GM18519 (cell line): ENCODE measurements at regions not wholly inside any gene's neighbourhood (a gene's known extent, or its start where the extent isn't known, plus 50 kb on each side); places are given as distances from the start of the nearest gene placed in this dataset.
"Not testable (repeated sequence)": the region's sequence is repeated elsewhere in the genome, so short reads cannot be mapped to it uniquely, and the experiment has no call there.

Experiments used
- ATAC-seq: cut with Tn5 transposase; IDR thresholded peaks from one replicate; pipeline ENCODE4 v1.9.1; 2021; ENCODE audit warnings: mild to moderate bottlenecking, moderate library complexity; ENCODE audit not compliant: unreplicated experiment, low FRiP score

DNA sequence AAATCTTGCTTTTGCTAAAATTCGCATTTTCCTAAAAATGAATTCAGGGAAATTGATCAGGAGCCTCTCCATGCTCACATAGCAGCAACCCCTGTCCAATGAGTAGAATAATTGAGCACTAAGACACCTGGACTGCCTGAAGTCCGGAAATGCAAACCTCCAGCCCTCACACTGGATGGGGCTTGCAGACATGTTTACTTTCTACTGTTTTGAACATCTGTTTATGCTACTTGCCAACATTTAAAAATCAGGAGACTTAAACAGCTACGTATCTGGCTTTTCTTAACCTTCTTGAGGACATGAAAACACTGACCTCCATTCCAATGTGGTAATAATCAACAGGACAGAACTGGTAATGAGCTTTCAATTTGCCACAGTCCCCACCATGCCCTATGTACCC lies 184.4 kb downstream of the SHOX2 start:
- ATAC-seq, result no peak

DNA sequence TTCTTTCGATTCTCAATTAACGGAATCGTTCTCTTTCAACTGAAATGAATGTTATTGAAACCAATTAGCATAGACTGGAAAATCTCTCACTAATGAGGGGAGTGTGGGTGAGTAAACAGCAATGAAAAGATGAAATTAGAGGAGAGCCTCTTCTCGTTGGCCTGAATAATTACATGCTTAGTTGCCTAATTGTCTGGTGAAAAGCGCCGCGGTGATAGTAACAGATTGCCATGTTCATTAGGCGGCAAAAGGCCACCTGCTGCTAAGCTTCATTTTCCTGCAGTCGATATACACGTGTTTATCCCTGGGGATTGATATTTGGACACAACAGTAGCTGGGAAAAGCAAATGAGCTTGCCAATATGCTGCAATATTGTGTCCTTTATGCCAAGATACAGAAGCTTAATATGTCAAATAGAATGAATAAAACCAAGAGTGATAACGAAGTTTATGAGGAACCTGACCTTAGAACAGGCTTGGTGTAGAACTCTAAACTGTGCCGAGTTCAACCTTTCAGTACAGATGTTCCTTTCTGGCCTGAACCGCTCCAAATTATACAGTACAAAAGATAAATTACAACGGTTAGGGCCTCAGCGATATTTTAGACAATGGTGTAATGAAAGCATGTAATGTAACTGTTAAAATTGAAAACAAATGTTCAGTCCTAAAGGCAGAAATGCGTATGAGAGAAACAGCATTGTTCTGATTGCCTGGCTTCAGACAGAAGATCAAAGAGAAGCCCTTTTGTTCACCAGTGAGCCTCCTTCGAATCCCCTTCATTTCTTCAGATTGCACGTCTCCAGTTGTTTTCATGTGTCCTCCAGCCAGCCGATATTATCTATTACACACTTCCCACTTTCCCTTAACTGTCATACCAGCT lies 185.2 kb downstream of the SHOX2 start:
- ATAC-seq, result no peak

DNA sequence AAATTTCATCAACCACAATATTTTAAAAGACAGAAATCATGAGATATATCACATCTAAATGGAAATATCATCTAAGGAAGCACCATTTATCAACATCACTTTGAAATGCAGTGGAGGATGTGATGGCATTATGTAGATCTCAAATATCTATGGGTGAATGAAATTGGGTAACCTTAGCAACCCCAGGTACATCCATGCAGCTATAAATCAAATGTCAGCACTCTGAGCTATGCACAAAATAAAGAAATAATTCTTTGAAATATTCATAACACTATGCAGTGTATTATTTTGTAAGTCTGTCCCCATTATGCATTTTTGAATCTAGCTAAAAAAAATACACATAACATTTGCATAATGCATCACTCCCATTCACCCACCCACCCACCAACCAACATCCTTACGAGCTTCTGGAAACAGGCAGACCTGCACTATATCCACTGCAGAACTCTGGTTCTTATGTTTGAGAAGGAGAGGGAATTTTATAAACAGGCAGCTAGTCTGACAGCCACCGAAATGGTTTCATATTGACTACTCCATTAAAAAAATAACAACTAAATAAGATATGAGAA lies 186.8 kb downstream of the SHOX2 start:
- no peak for ATAC-seq

DNA sequence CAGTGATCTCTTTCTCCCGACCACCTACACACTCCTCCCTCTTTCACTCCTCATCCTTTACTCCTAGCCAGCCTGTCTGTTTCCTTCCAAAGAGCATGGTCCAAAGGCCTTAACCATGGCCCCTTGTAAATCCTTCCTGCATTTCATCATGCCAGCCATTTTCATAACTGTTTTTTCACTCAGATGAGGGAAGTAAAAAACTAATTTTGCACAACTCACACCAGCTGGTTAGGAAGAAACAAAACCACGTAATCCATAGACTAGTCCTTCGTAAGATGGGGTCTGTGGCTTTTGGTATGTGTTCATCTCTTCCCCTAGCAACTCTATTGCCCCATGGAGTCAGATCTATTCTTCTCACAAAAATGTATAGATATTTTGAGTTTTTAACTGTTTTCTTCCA lies 187.8 kb downstream of the SHOX2 start:
- ATAC-seq, result no peak

DNA sequence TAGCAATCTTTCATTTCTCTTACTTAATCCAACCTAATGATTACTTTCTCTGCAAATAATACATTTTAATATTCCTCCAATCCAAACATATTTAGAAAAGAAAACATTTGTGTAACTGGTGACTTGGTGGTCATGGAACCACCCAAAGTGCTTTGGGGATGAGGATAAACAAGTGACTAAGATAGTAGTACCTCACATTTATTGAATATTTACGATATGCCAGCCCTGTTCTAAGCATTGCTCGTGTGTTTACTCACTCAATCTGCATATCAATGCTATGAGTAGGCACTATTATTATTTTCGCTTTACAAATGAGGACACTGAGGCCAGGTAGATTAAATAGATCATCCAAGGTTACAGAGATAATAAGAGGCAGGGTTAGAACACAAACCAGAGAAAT lies 189.5 kb downstream of the SHOX2 start:
- no peak for ATAC-seq

DNA sequence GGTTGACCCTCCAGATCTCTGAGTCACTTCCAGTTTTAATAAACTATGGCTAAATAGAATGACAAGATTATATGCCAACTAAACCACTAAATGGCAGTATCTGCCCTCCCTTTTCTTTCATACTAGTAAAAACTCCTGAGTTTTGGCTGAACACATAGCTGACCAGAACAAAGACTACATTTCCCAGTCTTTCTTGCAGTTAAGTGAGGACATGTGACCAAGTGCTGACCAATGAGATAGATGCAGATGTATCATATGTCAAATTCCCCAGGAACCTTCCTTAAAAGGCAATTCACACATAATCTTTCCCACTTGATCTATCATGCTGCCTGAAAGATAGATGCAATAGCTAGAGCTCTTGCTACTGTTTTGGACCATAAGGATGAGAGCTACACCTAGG lies 191.3 kb downstream of the SHOX2 start:
- ATAC-seq, result no peak

DNA sequence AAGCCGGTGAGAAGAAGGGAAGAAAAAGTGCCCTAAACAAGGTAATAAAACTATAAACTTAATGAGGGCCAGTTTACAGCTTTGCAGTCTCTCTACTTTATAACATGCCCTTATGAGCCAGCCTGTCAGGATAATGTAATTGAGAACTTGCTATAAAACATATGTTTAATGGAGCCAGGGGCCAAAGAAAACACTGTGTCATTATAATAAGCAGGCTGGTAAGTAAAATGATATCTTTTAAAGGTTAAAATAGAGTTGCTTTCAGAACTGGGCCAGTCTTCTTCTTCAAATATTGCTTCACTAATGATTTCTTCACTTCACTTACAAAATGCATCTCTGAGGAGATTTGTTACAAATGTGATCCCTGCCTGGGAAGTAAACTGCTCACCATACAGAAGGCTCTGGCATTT lies 192.5 kb downstream of the SHOX2 start:
- no peak for ATAC-seq

DNA sequence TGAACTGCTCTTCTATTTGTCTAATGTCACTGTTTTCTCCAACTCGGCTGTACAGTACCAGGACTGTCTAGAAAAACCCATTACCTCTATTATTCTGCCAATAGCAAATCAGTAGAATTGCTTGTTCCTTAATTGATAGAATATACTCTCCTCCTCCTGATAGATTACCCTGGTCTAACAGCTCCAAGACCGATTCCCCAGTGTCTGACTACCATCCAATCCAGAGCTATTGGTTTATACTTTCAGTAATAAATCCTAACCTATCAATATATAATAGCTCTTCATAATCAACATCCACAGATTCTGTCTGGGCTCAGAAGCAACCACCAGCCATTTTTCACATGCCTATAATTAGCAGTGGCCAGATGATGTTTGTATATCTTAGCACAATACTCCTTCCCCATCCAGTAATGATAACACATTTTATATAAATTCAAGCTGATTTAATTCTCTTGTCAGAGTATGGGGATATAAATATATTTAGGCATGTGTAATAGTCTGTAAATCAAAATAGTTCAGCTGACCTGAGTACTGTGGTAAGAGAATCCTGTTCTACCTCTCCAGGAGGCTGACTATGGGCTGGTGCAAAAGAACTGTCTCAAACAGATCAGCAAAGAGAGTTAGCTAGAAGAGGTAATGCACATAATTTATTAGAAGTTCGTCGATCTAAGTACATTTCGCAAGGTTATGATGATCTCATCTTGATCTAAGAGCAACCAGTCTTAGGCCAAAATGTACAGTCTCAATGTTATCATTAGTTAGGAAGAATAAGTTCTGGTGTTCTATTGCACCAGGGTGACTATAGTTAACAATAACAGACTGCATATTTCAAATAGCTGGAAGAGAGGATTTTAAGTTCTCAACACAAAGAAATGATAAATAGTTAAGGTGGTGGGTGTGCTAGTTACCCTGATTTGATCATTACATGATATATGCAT lies 193.4 kb downstream of the SHOX2 start:
- ATAC-seq, result no peak

DNA sequence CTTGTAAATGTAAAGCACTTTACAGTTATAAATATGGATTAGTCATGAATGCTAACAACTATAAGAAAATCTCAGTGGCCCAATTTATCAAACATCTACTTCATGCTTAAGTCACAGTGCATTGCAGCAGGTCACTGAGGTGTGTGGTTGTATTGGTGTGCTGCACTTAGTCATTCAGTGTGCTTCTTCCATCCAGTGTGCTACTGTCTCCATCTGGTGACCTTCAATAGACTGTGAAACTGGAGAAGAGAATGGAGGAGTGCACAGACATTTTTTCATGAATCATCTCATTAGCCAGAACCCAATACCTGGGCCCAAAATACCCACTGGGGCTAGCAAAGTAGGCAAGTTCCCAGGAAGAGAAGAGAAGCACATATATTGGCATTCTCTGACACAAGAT lies 199.6 kb downstream of the SHOX2 start:
- no peak for ATAC-seq

DNA sequence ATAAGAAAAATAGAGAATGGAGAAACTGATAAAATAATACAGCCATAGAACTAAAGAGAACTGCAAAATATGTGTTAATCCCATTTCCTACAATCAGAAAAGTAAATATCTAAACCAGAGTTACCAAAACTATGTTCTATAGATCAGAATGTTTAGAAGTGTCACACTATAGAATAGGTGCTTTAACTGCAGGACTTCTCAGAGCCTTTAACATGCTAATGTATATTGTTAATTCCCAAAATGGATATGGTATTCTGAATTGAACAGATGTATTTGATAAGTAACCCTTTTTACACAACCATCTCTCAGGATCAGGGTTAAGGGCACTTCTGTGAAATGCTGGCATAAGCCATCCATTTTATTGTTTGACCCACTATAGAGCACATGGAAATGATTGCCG lies 200.3 kb downstream of the SHOX2 start:
- no peak for ATAC-seq

DNA sequence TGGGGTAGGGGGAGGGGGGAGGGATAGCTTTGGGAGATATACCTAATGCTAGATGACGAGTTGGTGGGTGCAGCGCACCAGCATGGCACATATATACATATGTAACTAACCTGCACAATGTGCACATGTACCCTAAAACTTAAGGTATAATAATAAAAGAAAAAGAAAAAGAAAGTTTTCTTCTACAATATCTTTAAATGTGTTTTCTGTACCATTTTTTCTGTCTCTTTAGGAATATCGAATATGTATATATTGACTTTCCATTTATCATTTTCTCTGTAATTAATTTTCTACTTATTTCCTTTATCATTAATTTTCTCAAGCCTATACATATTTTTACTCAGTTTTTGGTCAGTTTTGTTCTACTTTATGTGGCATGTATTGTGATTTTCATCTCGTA lies 203.5 kb downstream of the SHOX2 start:
- ATAC-seq, result not testable (repeated sequence)

DNA sequence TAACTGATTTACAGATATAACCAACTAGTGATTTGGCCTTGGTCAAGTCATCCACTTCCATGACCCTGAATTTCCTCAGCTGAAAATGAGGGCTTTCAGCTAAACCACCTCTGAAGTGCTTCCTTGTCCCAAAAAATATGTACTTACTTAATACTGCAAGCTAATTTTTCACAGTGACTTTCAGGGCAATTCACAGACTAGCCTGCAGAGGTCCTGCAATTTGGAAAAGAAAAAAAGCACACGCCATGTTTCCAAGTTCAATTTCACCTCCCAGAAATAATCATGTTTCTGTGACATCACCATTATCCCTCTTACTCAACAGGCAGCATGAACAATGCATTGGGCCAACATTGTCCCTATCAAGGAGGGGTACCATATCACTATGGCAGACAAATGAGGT lies 218.2 kb downstream of the SHOX2 start:
- ATAC-seq, result no peak

DNA sequence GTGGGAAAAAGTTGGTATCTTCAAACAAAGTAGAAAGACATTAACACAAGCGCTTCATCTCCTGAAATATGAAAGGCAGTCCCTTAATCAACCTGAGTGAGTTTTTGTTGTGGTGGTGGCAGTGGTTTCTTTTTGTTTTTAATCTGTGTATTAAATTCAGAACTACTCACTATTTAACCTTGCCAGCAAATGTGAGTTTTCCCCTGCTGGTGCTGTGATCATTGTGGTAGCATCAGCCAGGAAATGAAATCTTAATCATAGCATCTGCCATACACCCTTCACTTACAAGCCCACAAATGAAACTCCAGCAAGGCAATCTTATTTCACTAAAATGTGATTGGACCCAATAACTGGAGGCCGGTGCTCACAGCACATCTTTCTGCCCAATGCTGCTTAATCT lies 229.7 kb downstream of the SHOX2 start:
- no peak for ATAC-seq

DNA sequence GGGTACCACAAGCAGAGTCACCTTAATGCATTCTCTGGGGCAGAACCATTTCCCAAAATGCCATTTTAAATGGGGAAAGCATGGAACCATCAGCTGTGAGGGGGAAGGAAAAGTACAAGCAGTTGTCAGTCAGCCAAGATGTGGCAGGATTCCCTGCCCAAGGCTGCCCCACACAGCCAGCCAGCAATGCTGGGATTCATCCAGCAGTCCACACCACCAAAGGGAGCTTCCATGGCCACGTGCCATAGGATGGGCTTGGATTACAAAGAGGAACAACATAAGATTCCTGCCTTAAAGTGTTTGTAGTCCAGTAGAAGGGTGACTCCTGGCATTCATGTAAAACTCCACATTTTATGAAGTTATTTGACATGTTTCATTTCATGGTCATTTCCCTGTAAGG lies 233.3 kb downstream of the SHOX2 start:
- no peak for ATAC-seq

DNA sequence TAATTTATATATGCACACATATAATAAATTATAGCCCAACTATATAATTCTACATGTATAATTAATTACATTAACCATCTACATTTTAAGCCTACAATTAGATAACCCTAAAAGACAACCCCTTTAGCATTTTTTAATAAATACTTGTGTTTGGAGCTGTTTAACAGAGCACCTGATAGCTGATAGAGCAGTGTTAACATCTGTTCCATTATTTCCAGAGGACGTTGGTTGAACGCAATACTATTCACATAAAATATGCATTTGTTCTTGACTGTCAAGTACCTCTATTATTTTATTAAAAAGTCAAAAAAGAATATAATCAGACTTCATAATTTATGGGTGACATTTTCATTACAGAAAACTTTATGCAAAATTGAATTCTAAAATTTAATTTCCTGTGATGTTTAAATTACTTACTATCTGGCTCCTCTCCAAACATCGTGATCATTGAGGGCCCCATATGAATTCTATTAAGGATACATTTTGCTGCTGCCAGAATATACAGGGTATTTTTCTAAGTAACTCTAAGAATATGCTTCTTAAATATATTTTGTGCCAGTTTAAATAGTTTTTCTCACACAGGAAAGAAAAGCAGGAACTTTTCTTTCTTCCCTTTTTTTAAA lies 234.3 kb downstream of the SHOX2 start:
- no peak for ATAC-seq

DNA sequence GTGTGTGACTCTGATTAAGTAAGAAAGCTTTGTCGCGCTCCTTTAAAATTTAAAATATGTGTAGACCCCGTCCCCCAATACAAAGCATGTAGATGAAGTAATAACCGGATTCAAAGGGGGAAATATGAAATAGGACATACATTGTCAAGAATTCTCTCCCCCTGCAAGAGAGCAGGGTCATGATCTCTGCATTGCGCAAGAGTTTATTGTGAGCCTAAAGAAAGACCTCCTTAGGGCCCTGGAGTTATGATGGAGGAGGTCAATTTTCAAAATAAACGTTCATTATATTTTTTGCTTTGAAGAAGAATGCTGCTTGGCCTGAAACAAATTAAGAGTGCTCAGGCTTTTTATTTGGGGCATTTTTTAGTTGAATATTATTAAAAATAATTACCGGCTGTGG lies 235.0 kb downstream of the SHOX2 start:
- no peak for ATAC-seq

DNA sequence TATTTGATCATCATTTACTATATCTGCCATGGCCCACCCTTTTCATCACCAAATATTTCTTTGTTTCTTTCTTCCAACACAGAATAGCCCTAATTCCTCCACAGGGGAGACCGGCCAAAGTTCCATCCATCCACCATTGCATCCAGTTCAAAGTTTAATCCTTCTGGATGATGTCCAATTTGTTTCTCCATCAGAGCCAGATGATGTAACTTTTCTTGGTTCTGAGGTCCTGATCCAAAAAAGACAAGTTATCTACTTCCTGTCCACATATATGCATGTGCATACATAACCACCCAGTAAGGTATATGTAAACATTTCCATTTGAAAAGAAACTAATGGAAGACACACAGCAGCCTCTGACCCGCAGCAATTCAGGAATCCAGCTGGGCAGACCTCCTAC lies 237.3 kb downstream of the SHOX2 start:
- ATAC-seq, result no peak

DNA sequence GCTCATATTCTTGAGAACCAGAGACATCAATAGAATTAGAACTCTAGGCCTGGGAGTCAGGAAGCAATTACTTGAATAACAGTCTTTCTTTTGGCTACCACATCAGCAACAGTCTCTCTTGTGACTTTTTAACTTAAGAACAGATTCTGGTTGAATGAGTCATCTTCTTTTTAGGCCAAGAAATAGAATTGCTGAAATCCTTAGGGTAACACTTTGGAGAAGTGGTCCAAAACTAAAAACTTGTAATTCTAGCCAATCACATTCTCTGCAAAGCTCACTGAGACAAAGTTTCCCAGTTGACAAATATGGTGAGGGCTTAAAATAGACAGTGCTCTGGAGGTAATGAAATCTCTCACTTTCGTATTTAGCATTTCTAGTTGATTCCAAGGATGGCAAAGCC lies 238.0 kb downstream of the SHOX2 start:
- no peak for ATAC-seq

DNA sequence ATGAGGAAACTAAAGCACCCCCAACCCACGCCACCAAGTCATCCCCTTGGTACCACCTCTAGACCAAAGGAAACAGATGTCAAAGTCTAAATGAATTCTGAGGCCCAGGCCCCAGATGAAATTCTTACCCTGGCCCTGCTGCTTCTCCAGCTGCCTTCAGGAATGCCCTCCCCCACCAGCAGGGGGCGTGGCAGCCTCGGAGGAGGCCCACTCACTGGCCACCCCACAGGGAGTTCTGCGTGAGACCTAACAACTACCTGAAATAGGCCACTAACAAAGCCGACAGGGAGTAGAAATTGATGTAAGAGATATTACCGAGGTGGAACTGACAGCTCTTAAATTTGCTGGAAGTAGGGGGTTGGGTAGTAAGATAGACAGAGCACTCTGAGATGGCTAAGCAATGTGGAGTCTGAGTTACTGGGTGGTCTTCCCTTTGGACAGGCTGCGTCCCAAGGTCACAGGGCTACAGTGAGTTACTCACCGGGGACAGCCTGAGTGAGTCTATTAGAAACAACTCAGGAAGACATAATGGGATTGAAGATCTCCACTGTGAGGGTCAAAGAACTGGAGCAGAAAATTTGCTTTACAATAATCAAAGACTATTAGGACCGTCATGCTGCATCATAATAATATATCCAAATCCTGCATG lies 240.7 kb downstream of the SHOX2 start:
- ATAC-seq, result peak; percentile 90

DNA sequence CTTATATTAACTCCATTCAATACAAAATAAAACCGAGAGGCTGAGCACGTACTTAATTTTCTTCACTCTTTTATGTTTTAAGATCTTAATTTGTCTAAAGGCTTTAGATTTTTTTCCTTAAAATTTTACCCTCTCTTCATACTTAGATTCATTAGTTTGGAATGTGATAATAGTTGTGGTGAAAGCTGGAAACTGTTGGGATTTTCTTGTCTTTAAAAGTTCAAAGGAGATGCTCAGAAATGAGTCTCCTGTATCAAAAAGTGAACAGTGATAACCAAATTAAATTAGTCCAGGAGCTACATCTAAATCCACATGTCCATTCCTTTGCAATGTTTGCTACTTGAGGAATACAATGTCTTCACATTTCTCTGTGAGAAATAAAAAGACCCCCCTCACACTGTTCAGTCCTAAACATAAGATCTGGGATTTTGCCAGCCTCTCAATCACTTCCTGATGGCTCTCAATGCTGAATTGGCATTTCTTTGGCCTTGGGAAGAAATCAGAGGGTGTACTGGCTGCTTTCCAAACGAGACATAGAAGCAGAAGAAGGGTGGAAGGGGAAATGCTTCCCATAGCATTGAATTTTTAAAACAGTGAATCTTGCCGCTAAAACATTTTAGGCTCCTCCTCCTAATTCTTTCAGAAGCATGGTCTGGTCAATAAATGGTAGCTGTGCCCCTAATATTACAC lies 245.0 kb downstream of the SHOX2 start:
- no peak for ATAC-seq
